ENCODE measurements at regions not wholly inside any gene's neighbourhood (a gene's known extent, or its start where the extent isn't known, plus 50 kb on each side); places are given as distances from the start of the nearest gene placed in this dataset.

DNA sequence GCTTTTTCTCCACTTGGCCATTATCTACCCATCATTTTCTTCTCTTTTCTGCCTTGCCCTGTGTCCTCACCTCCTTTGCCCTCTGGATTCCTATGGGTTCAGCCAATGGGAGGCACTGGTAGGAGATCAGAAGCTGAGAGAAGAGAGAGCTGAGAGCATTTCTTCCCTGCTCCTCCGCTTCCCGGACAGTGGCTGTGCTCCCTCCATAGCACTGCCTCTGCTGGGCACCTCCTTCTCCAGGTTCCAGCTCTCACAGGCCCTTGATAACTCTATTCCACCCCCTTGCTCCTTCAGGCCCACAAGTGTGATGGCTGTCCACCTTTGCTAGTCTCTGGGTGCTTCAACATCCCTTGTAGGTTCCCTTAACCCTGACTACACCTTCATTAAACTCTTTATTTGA is 79.6 kb downstream of the LSM5 start:
- intact Hi-C loops (cut with micrococcal nuclease; ENCODE audit: unreplicated experiment), result no loop called here
- Histone ChIP-seq H4K20me1 (ENCODE audit: insufficient read depth, low read length) (no peaks in the 10 kb centered on the region), H2AFZ (ENCODE audit: low read length) (no peak overlapping the region), H3K4me1 (ENCODE audit: insufficient read depth, low read length, poor library complexity, severe bottlenecking) (no peaks in the 10 kb centered on the region), H3K27ac (ENCODE audit: low read depth, low read length, poor library complexity, severe bottlenecking) (no peak overlapping the region), H3K9me2 (ENCODE audit: insufficient read depth, low read length) (no peaks in the 10 kb centered on the region), H3K79me2 (ENCODE audit: insufficient read depth, low read depth, low read length) (no peaks in the 10 kb centered on the region), H3K9me3 (ENCODE audit: low read length) (no peaks in the 10 kb centered on the region), H3K36me3 (ENCODE audit: insufficient read depth, low read length) (no peaks in the 10 kb centered on the region), H3K4me3 (ENCODE audit: low read depth, low read length, poor library complexity, severe bottlenecking) (no peak overlapping the region), H3K4me2 (ENCODE audit: low read length) (no peak overlapping the region)
- no peak for TF ChIP-seq EZH2phosphoT487 (IDR thresholded peaks at IDR 0.05; ENCODE audit: borderline replicate concordance, low read depth, low read length)
- TF ChIP-seq, protein P1, sequence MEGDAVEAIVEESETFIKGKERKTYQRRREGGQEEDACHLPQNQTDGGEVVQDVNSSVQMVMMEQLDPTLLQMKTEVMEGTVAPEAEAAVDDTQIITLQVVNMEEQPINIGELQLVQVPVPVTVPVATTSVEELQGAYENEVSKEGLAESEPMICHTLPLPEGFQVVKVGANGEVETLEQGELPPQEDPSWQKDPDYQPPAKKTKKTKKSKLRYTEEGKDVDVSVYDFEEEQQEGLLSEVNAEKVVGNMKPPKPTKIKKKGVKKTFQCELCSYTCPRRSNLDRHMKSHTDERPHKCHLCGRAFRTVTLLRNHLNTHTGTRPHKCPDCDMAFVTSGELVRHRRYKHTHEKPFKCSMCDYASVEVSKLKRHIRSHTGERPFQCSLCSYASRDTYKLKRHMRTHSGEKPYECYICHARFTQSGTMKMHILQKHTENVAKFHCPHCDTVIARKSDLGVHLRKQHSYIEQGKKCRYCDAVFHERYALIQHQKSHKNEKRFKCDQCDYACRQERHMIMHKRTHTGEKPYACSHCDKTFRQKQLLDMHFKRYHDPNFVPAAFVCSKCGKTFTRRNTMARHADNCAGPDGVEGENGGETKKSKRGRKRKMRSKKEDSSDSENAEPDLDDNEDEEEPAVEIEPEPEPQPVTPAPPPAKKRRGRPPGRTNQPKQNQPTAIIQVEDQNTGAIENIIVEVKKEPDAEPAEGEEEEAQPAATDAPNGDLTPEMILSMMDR (conservative IDR thresholded peaks at IDR 0.05; ENCODE audit: low read length), result no peak
- DNase-seq (ENCODE audit: low spot score), result no peak
- POLR2A ChIA-PET, result no interaction called here
- no TSS peak for BruUV-seq (replicated peaks)
- CTCF ChIA-PET (ENCODE audit: unreplicated experiment), result no interaction called here

DNA sequence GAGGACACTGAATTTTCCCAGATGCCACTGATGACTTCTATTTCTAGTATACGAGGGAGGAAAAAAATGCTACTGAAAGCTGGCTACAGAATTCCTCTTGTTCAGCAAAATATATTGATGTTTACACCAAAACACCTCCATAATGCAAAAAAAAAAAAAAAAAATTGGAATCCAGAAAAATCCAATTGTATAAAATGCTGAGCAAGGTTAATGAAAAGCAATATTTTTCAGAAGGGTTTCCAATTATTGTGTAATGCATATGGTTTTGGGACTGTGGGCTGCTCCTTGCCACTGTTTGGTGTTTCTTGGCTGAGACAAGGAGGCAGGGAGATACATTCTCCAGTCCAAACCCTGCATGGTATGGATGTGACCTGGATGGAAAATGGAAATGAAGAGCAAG is 83.8 kb downstream of the LSM5 start:
- POLR2A ChIA-PET, result interaction anchor here (0.6 kb wide), 1 partner anchor 1560 kb away, joined by 3 read pairs; no protein-coding TSS in a partner anchor
- Histone ChIP-seq H3K36me3 (ENCODE audit: insufficient read depth, low read length) (no peaks in the 10 kb centered on the region), H4K20me1 (ENCODE audit: insufficient read depth, low read length) (no peaks in the 10 kb centered on the region), H3K4me3 (ENCODE audit: low read depth, low read length, poor library complexity, severe bottlenecking) (no peak overlapping the region), H3K9me3 (ENCODE audit: low read length) (no peaks in the 10 kb centered on the region), H3K4me1 (ENCODE audit: insufficient read depth, low read length, poor library complexity, severe bottlenecking) (no peaks in the 10 kb centered on the region), H3K9me2 (ENCODE audit: insufficient read depth, low read length) (no peaks in the 10 kb centered on the region), H3K4me2 (ENCODE audit: low read length) (no peak overlapping the region), H3K27ac (ENCODE audit: low read depth, low read length, poor library complexity, severe bottlenecking) (no peak overlapping the region), H3K79me2 (ENCODE audit: insufficient read depth, low read depth, low read length) (no peaks in the 10 kb centered on the region), H2AFZ (ENCODE audit: low read length) (no peak overlapping the region)
- DNase-seq (ENCODE audit: low spot score), result no peak
- TF ChIP-seq, protein P1 (conservative IDR thresholded peaks at IDR 0.05; ENCODE audit: low read length), result no peak
- no peak for TF ChIP-seq EZH2phosphoT487 (IDR thresholded peaks at IDR 0.05; ENCODE audit: borderline replicate concordance, low read depth, low read length)
- CTCF ChIA-PET (ENCODE audit: unreplicated experiment), result no interaction called here
- no TSS peak for BruUV-seq (replicated peaks)
- intact Hi-C loops (cut with micrococcal nuclease; ENCODE audit: unreplicated experiment), result no loop called here

DNA sequence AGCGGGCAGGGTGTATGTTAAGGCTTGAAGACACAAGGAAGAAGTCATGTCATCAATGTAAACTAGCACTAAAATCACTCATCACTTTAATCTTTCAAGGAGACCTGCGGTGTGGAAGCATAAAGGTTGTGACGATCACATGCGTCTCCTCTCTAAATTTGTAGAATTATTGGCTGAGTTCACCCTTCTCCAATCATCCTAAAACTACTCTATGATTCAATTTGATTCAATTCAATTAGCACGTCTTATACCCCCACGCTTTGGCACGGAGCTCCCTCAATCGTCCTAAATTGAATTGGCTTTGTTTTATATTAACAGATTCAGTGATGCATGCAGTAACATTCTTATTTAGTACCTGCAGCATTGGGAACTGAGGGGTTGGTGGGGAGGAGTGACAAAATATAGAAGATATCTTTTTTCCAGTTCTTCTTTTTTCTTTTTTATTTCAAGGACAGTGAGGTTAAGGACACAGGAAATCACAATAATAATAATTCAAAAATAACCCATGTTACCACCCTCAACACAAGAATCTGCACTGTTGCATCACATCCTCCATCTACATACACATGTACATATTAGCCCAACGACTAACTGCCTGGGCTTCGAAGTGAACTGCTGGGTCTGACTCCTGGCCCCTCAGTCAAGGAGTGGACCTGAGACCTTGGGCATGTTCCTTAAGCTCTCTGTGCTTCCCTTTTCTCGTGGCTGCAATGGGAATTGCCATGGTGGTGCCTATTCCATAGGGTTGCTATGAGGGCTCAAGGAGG is 86.5 kb downstream of the LSM5 start:
- no peak overlapping the region for H3K4me3 ChIP-seq (ENCODE audit: low read depth, low read length, poor library complexity, severe bottlenecking)
- intact Hi-C loops (cut with micrococcal nuclease; ENCODE audit: unreplicated experiment), result no loop called here
- CTCF ChIA-PET (ENCODE audit: unreplicated experiment), result no interaction called here
- H3K4me2 ChIP-seq (ENCODE audit: low read length), result no peak overlapping the region
- no peaks in the 10 kb centered on the region for H3K4me1 ChIP-seq (ENCODE audit: insufficient read depth, low read length, poor library complexity, severe bottlenecking)
- TF ChIP-seq, protein P1 (conservative IDR thresholded peaks at IDR 0.05; ENCODE audit: low read length), result no peak
- TF ChIP-seq EZH2phosphoT487 (IDR thresholded peaks at IDR 0.05; ENCODE audit: borderline replicate concordance, low read depth, low read length), result no peak
- H3K9me2 ChIP-seq (ENCODE audit: insufficient read depth, low read length), result no peaks in the 10 kb centered on the region
- DNase-seq (ENCODE audit: low spot score), result no peak
- no peak overlapping the region for H3K27ac ChIP-seq (ENCODE audit: low read depth, low read length, poor library complexity, severe bottlenecking)
- POLR2A ChIA-PET, result interaction anchor here (1.0 kb wide), 1 partner anchor 19 kb away, joined by 4 read pairs; no protein-coding TSS in a partner anchor
- H2AFZ ChIP-seq (ENCODE audit: low read length), result no peak overlapping the region
- H4K20me1 ChIP-seq (ENCODE audit: insufficient read depth, low read length), result no peaks in the 10 kb centered on the region
- no peaks in the 10 kb centered on the region for H3K36me3 ChIP-seq (ENCODE audit: insufficient read depth, low read length)
- no TSS peak for BruUV-seq (replicated peaks)
- H3K9me3 ChIP-seq (ENCODE audit: low read length), result no peaks in the 10 kb centered on the region
- no peaks in the 10 kb centered on the region for H3K79me2 ChIP-seq (ENCODE audit: insufficient read depth, low read depth, low read length)
